Colonic mucosa (tissue), 4 donors: ENCODE measurements at regions not wholly inside any gene's neighbourhood (a gene's known extent, or its start where the extent isn't known, plus 50 kb on each side); places are given as distances from the start of the nearest gene placed in this dataset.

Source experiments
- DNase-seq: peaks from one replicate; pipeline ENCODE4 v3.0.0-alpha.2; 2020
- H3K27ac ChIP-seq: fragments of 200-600 bp; one replicate; pipeline ENCODE4 v1.8.0; 2021
- H3K27me3 ChIP-seq: fragments of 200-600 bp; one replicate; pipeline ENCODE4 v1.8.0; 2021
- H3K36me3 ChIP-seq: fragments of 200-600 bp; one replicate; pipeline ENCODE4 v1.8.0; 2021
- H3K4me1 ChIP-seq: fragments of 200-600 bp; one replicate; pipeline ENCODE4 v1.8.0; 2021; ENCODE audit warnings: mild to moderate bottlenecking
- H3K4me3 ChIP-seq: fragments of 200-600 bp; one replicate; pipeline ENCODE4 v1.8.0; 2021
- H3K9ac ChIP-seq, 2 donors: one replicate each; pipeline ENCODE4 v1.7.0; 2013; ENCODE audit warnings: control low read depth in 2 of 2, low read depth in 2 of 2, low read length in 2 of 2
- H3K9me3 ChIP-seq: fragments of 200-600 bp; one replicate; pipeline ENCODE4 v1.8.0; 2021
- intact Hi-C: fragments of 100-400 bp; cut with DNase I; formaldehyde crosslinking; loops from one replicate; pipeline ENCODE4 v1.14.1; 2022
- TF ChIP-seq, protein P1 (sequence below): fragments of 200-600 bp; IDR thresholded peaks from one replicate; pipeline ENCODE4 v1.8.0; 2022; ENCODE audit warnings: antibody characterized with exemption, mild to moderate bottlenecking
- donor health status: healthy.
- donor health status: DM: no; HTN: no; CAD: no.
- donor health status: DM: no; HTN: no; CAD: no.

DNA sequence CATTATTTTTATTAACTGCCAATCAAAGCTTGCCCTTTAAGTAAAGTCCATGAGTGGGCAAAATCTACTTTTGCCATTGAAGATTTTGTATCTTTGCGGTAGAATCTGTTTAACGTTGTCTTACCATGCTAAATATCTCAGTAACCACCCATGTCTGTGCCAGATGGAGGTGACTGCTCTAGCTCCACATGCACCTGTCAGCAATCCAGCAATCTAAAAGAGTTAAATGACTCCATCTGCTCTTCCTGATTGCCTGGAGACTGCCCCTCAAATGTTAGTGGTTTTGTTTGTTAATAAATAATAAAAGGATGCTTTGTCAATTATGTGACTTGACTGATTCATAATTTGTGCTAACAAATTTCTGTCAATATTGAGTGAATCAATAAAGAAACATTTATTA is 141.7 kb downstream of the RBM43 start:
- Histone ChIP-seq H3K27me3 (no peaks in the 10 kb centered on the region), H3K9me3 (no peaks in the 10 kb centered on the region), H3K9ac (no peak overlapping the region), H3K4me1 (no peaks in the 10 kb centered on the region), H3K27ac (no peak overlapping the region), H3K4me3 (no peak overlapping the region), H3K36me3 (no peaks in the 10 kb centered on the region)
- TF ChIP-seq, protein P1, sequence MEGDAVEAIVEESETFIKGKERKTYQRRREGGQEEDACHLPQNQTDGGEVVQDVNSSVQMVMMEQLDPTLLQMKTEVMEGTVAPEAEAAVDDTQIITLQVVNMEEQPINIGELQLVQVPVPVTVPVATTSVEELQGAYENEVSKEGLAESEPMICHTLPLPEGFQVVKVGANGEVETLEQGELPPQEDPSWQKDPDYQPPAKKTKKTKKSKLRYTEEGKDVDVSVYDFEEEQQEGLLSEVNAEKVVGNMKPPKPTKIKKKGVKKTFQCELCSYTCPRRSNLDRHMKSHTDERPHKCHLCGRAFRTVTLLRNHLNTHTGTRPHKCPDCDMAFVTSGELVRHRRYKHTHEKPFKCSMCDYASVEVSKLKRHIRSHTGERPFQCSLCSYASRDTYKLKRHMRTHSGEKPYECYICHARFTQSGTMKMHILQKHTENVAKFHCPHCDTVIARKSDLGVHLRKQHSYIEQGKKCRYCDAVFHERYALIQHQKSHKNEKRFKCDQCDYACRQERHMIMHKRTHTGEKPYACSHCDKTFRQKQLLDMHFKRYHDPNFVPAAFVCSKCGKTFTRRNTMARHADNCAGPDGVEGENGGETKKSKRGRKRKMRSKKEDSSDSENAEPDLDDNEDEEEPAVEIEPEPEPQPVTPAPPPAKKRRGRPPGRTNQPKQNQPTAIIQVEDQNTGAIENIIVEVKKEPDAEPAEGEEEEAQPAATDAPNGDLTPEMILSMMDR: no peak
- intact Hi-C loops: no loop called here
- no peak for DNase-seq

DNA sequence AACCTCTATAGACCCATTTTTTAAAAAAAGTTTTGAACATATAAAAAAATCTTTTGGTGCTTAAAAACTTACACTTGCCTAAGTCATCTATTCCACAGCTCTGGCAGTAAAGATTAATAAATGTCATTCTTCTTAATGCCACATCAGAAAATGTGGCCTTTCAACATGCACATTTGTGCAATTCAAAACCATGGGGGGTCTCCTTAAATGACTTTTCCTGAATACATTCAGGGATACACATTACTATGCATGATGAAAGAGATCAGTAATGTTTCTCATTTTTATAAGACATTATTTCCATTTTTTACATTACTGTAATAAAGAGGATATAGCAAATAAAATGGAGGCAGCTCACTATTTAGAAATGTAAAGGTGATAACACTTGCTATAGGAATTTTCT is 142.3 kb downstream of the RBM43 start:
- Histone ChIP-seq H3K9ac (no peak overlapping the region), H3K27ac (no peak overlapping the region)

DNA sequence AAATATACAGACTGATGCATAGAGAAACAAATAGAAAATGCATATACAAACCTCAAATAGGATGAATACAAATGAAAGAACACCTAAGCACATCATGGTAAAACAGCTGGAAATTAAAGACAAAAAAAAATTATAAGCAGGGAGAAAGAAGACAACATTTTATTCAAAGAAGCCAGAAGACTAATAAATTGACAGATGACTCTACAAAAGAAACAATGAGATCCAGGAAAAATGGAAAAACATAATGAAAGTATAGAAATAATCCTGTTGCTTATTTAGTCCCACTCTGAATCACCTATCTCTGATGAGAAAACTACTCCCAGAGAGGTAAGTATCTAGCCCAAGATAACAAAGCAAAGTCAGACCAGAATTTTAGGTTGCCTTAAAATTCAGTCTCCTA is 143.4 kb downstream of the RBM43 start:
- Histone ChIP-seq H3K27me3 (no peaks in the 10 kb centered on the region), H3K36me3 (no peaks in the 10 kb centered on the region), H3K27ac (no peak overlapping the region), H3K4me3 (no peak overlapping the region), H3K9ac (no peak overlapping the region), H3K4me1 (no peaks in the 10 kb centered on the region), H3K9me3 (no peaks in the 10 kb centered on the region)
- intact Hi-C loops: no loop called here
- TF ChIP-seq, protein P1: no peak
- no peak for DNase-seq

More for the DNA sequence above, 142.3 kb downstream of the RBM43 start:
- H3K4me3 ChIP-seq: no peak overlapping the region
- H3K27me3 ChIP-seq: no peaks in the 10 kb centered on the region
- no peak for DNase-seq
- TF ChIP-seq, protein P1: no peak
- intact Hi-C loops: no loop called here
- H3K9me3 ChIP-seq: no peaks in the 10 kb centered on the region
- no peaks in the 10 kb centered on the region for H3K4me1 ChIP-seq
- no peaks in the 10 kb centered on the region for H3K36me3 ChIP-seq

DNA sequence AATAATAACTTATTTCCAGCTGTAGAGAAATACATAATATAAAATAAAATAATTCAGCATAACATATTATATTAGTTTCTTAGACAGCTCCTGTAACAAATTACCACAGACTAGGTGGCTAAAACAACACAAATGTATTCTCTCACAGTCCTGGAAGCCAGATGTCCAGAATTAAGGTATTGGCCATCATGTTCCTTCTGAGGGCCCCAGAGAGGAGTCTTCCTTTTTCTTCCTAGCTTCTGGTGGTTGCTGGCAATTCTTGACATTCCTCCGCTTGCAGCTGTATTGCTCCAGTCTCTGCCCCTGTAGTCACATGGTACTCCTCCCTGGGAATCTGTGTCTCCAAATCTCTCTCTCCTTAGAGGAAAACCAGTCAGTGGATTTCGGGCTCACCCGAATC is 146.8 kb downstream of the RBM43 start:
- H3K4me1 ChIP-seq: no peaks in the 10 kb centered on the region
- H3K4me3 ChIP-seq: no peak overlapping the region
- no peaks in the 10 kb centered on the region for H3K36me3 ChIP-seq
- TF ChIP-seq, protein P1: no peak
- no peak overlapping the region for H3K9ac ChIP-seq
- DNase-seq: no peak
- H3K27me3 ChIP-seq: no peaks in the 10 kb centered on the region
- H3K27ac ChIP-seq: no peak overlapping the region
- no peaks in the 10 kb centered on the region for H3K9me3 ChIP-seq
- intact Hi-C loops: no loop called here

DNA sequence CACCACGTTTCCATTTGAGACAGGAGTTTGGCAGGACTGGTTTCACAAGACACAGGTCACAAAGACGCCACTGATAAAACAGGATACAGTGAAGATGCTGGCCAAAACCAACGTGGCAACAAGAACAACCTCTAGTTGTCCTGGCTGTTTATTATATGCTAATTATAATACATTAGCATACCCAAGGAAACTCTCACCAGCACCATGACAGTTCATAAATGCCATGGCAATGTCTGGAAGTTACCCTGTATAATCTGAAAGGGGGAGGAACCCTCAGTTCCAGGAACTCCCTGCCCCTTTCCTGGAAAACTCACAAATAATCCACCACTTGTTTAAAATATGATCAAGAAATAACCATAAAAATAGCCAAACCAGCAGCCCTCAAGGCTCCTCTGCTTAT is 148.3 kb downstream of the RBM43 start:
- H3K9me3 ChIP-seq: no peaks in the 10 kb centered on the region
- H3K9ac ChIP-seq: no peak overlapping the region
- H3K4me1 ChIP-seq: no peaks in the 10 kb centered on the region
- no peaks in the 10 kb centered on the region for H3K36me3 ChIP-seq
- TF ChIP-seq, protein P1: no peak
- no peak overlapping the region for H3K27ac ChIP-seq
- no peak for DNase-seq
- no peaks in the 10 kb centered on the region for H3K27me3 ChIP-seq
- intact Hi-C loops: no loop called here
- H3K4me3 ChIP-seq: no peak overlapping the region
